Stimulated activated CD4-positive, alpha-beta T cell treated with anti-CD3 and anti-CD28 coated beads, Interleukin-4, amount 100 ng/mL, for 48 hours (primary cell): ENCODE measurements at regions not wholly inside any gene's neighbourhood (a gene's known extent, or its start where the extent isn't known, plus 50 kb on each side); places are given as distances from the start of the nearest gene placed in this dataset.
"Not testable (repeated sequence)": the region's sequence is repeated elsewhere in the genome, so short reads cannot be mapped to it uniquely, and the experiment has no call there.

Source experiments
- DNase-seq, 2 donors: peaks; one replicate each; pipeline ENCODE4 v3.0.0-alpha.2; 2020; ENCODE audit warnings: low read depth in 2 of 2

GRCh38 chr21:31455506-31455905 lies 111.4 kb upstream of the TIAM1 start:
- no peak for DNase-seq

- DNase-seq, result no peak
Measured at GRCh38 chr21:31450980-31451379, 106.9 kb upstream of the TIAM1 start.

- DNase-seq, result no peak
Measured at GRCh38 chr21:31449921-31450535, 106.0 kb upstream of the TIAM1 start.

GRCh38 chr21:31448496-31448895 lies 104.4 kb upstream of the TIAM1 start:
- no peak for DNase-seq

GRCh38 chr21:31447505-31447904 lies 103.4 kb upstream of the TIAM1 start:
- DNase-seq, result no peak

GRCh38 chr21:31446226-31446855 lies 102.3 kb upstream of the TIAM1 start:
- no peak for DNase-seq

GRCh38 chr21:31445137-31445536 lies 101.1 kb upstream of the TIAM1 start:
- DNase-seq, result no peak

GRCh38 chr21:31443736-31444521 lies 99.9 kb upstream of the TIAM1 start:
- no peak for DNase-seq

GRCh38 chr21:31442339-31442738 lies 98.3 kb upstream of the TIAM1 start:
- no peak for DNase-seq

- DNase-seq, result no peak
Measured at GRCh38 chr21:31429506-31429905, 85.4 kb upstream of the TIAM1 start.

- DNase-seq, result no peak
Measured at GRCh38 chr21:31426235-31426797, 82.3 kb upstream of the TIAM1 start.

- DNase-seq, result no peak
Measured at GRCh38 chr21:31425138-31425537, 81.1 kb upstream of the TIAM1 start.

GRCh38 chr21:31424058-31424457 lies 80.0 kb upstream of the TIAM1 start:
- DNase-seq, result no peak

- DNase-seq, result no peak
Measured at GRCh38 chr21:31420988-31421387, 76.9 kb upstream of the TIAM1 start.

GRCh38 chr21:31420354-31420753 lies 76.3 kb upstream of the TIAM1 start:
- no peak for DNase-seq

- no peak for DNase-seq
Measured at GRCh38 chr21:31418377-31419001, 74.4 kb upstream of the TIAM1 start.

- not testable (repeated sequence) for DNase-seq
Measured at GRCh38 chr21:31417214-31417613, 73.2 kb upstream of the TIAM1 start.

GRCh38 chr21:31416465-31416864 lies 72.4 kb upstream of the TIAM1 start:
- no peak for DNase-seq

- DNase-seq, result no peak
Measured at GRCh38 chr21:31414263-31415000, 70.4 kb upstream of the TIAM1 start.

- DNase-seq, result no peak
Measured at GRCh38 chr21:31413698-31414097, 69.6 kb upstream of the TIAM1 start.

GRCh38 chr21:31410499-31411131 lies 66.6 kb upstream of the TIAM1 start:
- DNase-seq, result no peak
